ENCODE measurements at regions not wholly inside any gene's neighbourhood (a gene's known extent, or its start where the extent isn't known, plus 50 kb on each side); places are given as distances from the start of the nearest gene placed in this dataset.

- no peaks in the 10 kb centered on the region for H3K9me3 ChIP-seq
- no peak for ATAC-seq
- TF ChIP-seq, protein P1, sequence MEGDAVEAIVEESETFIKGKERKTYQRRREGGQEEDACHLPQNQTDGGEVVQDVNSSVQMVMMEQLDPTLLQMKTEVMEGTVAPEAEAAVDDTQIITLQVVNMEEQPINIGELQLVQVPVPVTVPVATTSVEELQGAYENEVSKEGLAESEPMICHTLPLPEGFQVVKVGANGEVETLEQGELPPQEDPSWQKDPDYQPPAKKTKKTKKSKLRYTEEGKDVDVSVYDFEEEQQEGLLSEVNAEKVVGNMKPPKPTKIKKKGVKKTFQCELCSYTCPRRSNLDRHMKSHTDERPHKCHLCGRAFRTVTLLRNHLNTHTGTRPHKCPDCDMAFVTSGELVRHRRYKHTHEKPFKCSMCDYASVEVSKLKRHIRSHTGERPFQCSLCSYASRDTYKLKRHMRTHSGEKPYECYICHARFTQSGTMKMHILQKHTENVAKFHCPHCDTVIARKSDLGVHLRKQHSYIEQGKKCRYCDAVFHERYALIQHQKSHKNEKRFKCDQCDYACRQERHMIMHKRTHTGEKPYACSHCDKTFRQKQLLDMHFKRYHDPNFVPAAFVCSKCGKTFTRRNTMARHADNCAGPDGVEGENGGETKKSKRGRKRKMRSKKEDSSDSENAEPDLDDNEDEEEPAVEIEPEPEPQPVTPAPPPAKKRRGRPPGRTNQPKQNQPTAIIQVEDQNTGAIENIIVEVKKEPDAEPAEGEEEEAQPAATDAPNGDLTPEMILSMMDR (IDR thresholded peaks at IDR 0.05): no peak
- H3K4me3 ChIP-seq: no peak overlapping the region
- no peak for DNase-seq
- intact Hi-C loops (cut with DNase I): no loop called here
- H3K27ac ChIP-seq: no peak overlapping the region
- no peaks in the 10 kb centered on the region for H3K36me3 ChIP-seq
- peaks cover 8% of the 10 kb centered on the region for H3K4me1 ChIP-seq
- H3K27me3 ChIP-seq (ENCODE audit: low read depth): no peaks in the 10 kb centered on the region
These were observed 180.2 kb downstream of the SOCS6 start for GRCh38 chr18:70468861-70469547.

DNA sequence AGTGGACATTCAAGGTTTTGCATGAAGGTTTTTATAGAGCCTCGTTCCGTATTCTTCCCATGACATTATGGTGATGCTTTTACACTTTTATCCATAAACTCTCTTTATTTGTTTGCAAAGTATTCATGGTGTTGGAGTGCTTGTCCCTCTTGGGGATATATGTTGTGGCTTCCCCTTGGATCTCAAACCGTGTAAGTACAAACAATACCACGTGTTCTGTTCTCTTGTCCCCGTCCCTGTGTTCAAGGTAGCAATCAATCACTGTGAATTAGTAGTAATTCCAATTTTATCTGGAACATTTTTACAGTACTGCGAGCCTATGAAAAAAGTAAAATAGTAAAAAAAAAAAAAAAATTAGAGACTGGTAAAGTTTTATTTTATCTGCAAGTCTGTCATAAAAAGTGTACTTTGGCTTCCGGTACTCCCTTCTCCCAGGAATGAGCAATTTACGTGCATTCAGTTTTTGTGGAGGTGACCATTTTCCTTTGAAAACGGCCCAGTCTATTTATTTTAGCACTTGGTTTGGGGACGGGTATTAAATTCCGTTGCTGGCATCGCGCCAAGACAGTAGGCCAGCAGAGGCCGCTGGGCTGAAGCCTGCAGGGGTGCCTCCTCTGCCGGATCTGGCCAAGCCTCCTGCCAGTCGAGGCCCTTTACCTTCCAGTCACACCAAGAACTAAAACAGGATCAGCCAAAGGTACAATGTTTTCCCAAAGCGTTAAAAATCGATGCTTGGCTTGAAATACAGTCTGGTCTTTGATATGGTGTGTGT, 175.7 kb downstream of the SOCS6 start:
- H3K36me3 ChIP-seq: no peaks in the 10 kb centered on the region
- H3K27ac ChIP-seq: no peak overlapping the region
- H3K9me3 ChIP-seq: no peaks in the 10 kb centered on the region
- TF ChIP-seq, protein P1 (IDR thresholded peaks at IDR 0.05): no peak
- peaks cover 5% of the 10 kb centered on the region for H3K27me3 ChIP-seq (ENCODE audit: low read depth)
- H3K4me3 ChIP-seq: peak overlapping the region; percentile 40
- intact Hi-C loops (cut with DNase I): no loop called here
- H3K4me1 ChIP-seq: peaks cover 8% of the 10 kb centered on the region
- peak; percentile 75 to 80 for ATAC-seq
- peak; percentile 82 for DNase-seq

DNA sequence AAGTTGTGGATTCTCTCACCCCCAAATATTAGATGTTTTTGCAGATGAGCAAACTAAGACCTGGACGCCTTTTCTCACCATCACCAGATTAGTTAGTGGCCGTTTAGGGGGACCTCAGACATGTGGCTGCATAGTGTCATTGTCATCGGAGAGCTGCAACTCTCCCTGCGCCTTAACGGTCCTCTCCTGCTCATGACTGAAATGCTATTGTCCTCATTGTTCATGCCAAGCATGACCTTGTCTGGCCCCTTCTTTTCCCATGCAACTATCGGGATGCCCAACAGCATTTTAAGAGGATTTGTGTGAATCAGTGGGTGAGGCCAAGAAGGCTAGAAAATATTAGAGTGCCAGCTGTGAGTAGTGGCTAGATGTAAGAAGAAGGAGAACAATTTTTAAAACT, 174.2 kb downstream of the SOCS6 start:
- TF ChIP-seq, protein P1 (IDR thresholded peaks at IDR 0.05): no peak
- ATAC-seq: no peak
- H3K36me3 ChIP-seq: no peaks in the 10 kb centered on the region
- H3K9me3 ChIP-seq: no peaks in the 10 kb centered on the region
- peaks cover 5% of the 10 kb centered on the region for H3K27me3 ChIP-seq (ENCODE audit: low read depth)
- H3K27ac ChIP-seq: no peak overlapping the region
- H3K4me1 ChIP-seq: peaks cover 8% of the 10 kb centered on the region
- H3K4me3 ChIP-seq: no peak overlapping the region
- DNase-seq: no peak
- intact Hi-C loops (cut with DNase I): no loop called here

GRCh38 chr18:70462078-70462439, 173.2 kb downstream of the SOCS6 start:
- no peak overlapping the region for H3K27ac ChIP-seq
- no peaks in the 10 kb centered on the region for H3K9me3 ChIP-seq
- H3K36me3 ChIP-seq: no peaks in the 10 kb centered on the region
- TF ChIP-seq, protein P1 (IDR thresholded peaks at IDR 0.05): no peak
- DNase-seq (no peak), ATAC-seq (peak in 1 of 2 donors; percentile 65)
- H3K27me3 ChIP-seq (ENCODE audit: low read depth): peaks cover 5% of the 10 kb centered on the region
- peaks cover 8% of the 10 kb centered on the region for H3K4me1 ChIP-seq
- H3K4me3 ChIP-seq: no peak overlapping the region
- intact Hi-C loops (cut with DNase I): no loop called here

DNA sequence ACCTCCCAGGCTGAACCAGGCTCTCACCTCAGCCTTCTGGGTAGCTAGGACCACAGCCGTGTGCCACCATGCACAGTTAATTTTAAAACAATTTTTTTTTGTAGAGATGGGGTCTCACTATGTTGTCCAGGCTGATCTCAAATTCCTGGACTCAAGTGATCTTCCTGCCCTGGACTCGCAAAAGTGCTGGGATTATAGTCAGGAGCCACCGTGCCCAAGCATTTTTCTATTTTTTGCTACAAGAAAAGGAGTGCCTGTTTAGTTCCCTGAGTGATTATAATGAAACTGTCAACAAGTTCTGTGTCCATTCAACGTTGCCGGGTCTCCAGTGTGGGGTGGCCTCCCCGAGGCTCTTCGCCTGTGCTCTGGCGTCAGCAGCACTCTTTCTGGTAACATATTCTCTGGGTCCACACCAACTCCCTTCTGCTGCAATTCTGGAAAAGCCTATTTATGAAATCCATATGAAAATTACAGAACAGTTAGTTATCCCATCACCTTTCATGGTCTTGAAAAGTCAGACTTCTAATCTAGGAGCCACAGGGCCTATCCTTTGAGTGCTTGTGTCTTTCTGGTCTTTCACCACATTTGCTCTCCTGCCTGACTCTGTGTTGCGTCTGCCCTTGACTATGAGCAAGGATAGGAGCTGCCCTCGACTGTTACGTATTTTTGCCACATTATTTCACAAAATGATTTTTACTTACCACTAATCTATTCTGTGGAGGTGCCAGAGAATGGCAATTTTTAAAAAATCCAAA, 172.7 kb downstream of the SOCS6 start:
- H3K9me3 ChIP-seq: no peaks in the 10 kb centered on the region
- DNase-seq: no peak
- TF ChIP-seq, protein P1 (IDR thresholded peaks at IDR 0.05): no peak
- peak in 1 of 2 donors; percentile 59 for ATAC-seq
- no peak overlapping the region for H3K27ac ChIP-seq
- no peak overlapping the region for H3K4me3 ChIP-seq
- peaks cover 5% of the 10 kb centered on the region for H3K27me3 ChIP-seq (ENCODE audit: low read depth)
- no peaks in the 10 kb centered on the region for H3K36me3 ChIP-seq
- H3K4me1 ChIP-seq: peaks cover 8% of the 10 kb centered on the region
- intact Hi-C loops (cut with DNase I): no loop called here

All from lower lobe of right lung (tissue), 2 donors.